SK-N-SH (cell line): ENCODE measurements at regions not wholly inside any gene's neighbourhood (a gene's known extent, or its start where the extent isn't known, plus 50 kb on each side); places are given as distances from the start of the nearest gene placed in this dataset.

Experiments
- CHD2 ChIP-seq: fragments of 150-350 bp; IDR thresholded peaks from 2 replicates; pipeline ENCODE4 v1.6.1; 2018; ENCODE audit warnings: low read length; ENCODE audit not compliant: partially characterized antibody
- EP300 ChIP-seq, 2 experiments: IDR thresholded peaks; 2 replicates each; pipeline versions ENCODE4 v1.4.0 to v1.6.1; 2012; ENCODE audit warnings: borderline replicate concordance in 1 of 2, low read depth in 1 of 2, low read length in 1 of 2
- FOXJ3 ChIP-seq: sonication (generic); formaldehyde crosslinking; IDR thresholded peaks from 2 replicates; pipeline ENCODE4 v1.5.1; 2020; ENCODE audit warnings: mild to moderate bottlenecking, missing genetic modification reagents
- GABPA ChIP-seq: IDR thresholded peaks from 2 replicates; pipeline ENCODE4 v1.4.0; 2012; ENCODE audit warnings: low read depth, mild to moderate bottlenecking
- JUND ChIP-seq: IDR thresholded peaks from 2 replicates; pipeline ENCODE4 v1.4.0; 2012
- NFIC ChIP-seq: IDR thresholded peaks from 2 replicates; pipeline ENCODE4 v1.4.0; 2012; ENCODE audit warnings: borderline replicate concordance
- POLR2AphosphoS5 ChIP-seq: IDR thresholded peaks from 2 replicates; pipeline ENCODE4 v1.6.1; 2012; ENCODE audit warnings: low read depth, low read length
- TCF12 ChIP-seq: IDR thresholded peaks from 2 replicates; pipeline ENCODE4 v1.4.0; 2012
- YY1 ChIP-seq: IDR thresholded peaks from 2 replicates; pipeline ENCODE4 v1.4.0; 2012; ENCODE audit warnings: low read depth, mild to moderate bottlenecking
- TF ChIP-seq, protein P1 (sequence below): fragments of 200-600 bp; sonication (generic); IDR thresholded peaks from 2 replicates; pipeline ENCODE4 v1.6.1; 2017; ENCODE audit warnings: antibody characterized with exemption, mild to moderate bottlenecking, moderate library complexity
- TF ChIP-seq, protein P2 (sequence below): IDR thresholded peaks from 2 replicates; pipeline ENCODE4 v1.4.0; 2012; ENCODE audit warnings: low read depth

DNA sequence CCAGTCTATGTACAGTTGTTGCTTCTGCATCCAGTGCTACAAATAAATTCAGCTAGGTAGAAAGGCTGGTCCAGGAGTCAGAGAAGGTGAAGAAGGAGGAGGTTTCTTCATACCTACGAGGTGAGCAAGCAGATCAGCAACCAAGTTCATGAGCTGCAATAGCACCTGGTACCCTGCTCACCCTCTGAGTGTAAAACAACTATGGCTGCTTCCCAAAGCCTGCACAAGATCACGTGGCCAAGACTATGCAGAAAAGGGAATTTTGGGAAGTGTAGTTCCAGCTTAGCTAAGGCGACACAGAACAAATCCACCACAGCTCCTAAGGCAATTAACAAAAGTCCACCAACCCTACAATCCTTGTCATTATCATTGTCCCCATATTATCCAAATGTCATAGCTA, 95.9 kb upstream of the AUTS2 start:
- TF ChIP-seq YY1 (peak; percentile 60; the same call in 1 of the 2 replicates), CHD2 (no peak), JUND (no peak), GABPA (no peak), FOXJ3 (CRISPR knock-in tag) (no peak), NFIC (no peak), POLR2AphosphoS5 (no peak), TCF12 (no peak), EP300 (IDR thresholded peaks at IDR 0.05; ENCODE audit: borderline replicate concordance in 1 of 2, low read depth in 1 of 2, low read length in 1 of 2) (no peak)
- TF ChIP-seq, protein P1, sequence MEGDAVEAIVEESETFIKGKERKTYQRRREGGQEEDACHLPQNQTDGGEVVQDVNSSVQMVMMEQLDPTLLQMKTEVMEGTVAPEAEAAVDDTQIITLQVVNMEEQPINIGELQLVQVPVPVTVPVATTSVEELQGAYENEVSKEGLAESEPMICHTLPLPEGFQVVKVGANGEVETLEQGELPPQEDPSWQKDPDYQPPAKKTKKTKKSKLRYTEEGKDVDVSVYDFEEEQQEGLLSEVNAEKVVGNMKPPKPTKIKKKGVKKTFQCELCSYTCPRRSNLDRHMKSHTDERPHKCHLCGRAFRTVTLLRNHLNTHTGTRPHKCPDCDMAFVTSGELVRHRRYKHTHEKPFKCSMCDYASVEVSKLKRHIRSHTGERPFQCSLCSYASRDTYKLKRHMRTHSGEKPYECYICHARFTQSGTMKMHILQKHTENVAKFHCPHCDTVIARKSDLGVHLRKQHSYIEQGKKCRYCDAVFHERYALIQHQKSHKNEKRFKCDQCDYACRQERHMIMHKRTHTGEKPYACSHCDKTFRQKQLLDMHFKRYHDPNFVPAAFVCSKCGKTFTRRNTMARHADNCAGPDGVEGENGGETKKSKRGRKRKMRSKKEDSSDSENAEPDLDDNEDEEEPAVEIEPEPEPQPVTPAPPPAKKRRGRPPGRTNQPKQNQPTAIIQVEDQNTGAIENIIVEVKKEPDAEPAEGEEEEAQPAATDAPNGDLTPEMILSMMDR: no peak
- TF ChIP-seq, protein P2, sequence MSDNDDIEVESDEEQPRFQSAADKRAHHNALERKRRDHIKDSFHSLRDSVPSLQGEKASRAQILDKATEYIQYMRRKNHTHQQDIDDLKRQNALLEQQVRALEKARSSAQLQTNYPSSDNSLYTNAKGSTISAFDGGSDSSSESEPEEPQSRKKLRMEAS: no peak
